ENCODE measurements at regions not wholly inside any gene's neighbourhood (a gene's known extent, or its start where the extent isn't known, plus 50 kb on each side); places are given as distances from the start of the nearest gene placed in this dataset.
A peak's percentile ranks its signal among the peaks of the same experiment; 100 is the strongest.
"Not testable (repeated sequence)": the region's sequence is repeated elsewhere in the genome, so short reads cannot be mapped to it uniquely, and the experiment has no call there.

DNA sequence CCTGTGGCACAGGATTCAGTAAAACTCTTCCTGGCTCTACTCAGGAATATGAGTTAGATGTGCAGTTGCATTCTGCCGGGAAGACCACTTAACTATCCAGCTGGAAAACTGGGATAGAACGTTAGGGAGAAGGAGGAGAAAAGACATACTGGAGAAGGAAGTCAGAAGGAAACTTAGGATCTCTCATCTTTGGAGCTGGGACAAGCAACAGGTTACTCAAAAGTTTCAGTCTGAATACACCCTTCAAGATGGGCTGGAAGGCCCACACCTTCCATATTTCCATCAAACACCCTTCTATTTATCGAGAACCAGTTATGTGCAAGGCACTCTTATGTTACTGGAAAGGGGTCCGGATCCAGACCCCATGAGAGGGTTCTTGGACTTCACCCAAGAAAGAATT, 440.4 kb upstream of the NRP1 start:
- intact Hi-C loops (cut with DNase I; ENCODE audit: low total_unique reads) = no loop called here
- TF ChIP-seq, protein P1, sequence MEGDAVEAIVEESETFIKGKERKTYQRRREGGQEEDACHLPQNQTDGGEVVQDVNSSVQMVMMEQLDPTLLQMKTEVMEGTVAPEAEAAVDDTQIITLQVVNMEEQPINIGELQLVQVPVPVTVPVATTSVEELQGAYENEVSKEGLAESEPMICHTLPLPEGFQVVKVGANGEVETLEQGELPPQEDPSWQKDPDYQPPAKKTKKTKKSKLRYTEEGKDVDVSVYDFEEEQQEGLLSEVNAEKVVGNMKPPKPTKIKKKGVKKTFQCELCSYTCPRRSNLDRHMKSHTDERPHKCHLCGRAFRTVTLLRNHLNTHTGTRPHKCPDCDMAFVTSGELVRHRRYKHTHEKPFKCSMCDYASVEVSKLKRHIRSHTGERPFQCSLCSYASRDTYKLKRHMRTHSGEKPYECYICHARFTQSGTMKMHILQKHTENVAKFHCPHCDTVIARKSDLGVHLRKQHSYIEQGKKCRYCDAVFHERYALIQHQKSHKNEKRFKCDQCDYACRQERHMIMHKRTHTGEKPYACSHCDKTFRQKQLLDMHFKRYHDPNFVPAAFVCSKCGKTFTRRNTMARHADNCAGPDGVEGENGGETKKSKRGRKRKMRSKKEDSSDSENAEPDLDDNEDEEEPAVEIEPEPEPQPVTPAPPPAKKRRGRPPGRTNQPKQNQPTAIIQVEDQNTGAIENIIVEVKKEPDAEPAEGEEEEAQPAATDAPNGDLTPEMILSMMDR (IDR thresholded peaks at IDR 0.05) = no peak
- no peak for TF ChIP-seq POLR2A (IDR thresholded peaks at IDR 0.05)
- DNase-seq = no peak

DNA sequence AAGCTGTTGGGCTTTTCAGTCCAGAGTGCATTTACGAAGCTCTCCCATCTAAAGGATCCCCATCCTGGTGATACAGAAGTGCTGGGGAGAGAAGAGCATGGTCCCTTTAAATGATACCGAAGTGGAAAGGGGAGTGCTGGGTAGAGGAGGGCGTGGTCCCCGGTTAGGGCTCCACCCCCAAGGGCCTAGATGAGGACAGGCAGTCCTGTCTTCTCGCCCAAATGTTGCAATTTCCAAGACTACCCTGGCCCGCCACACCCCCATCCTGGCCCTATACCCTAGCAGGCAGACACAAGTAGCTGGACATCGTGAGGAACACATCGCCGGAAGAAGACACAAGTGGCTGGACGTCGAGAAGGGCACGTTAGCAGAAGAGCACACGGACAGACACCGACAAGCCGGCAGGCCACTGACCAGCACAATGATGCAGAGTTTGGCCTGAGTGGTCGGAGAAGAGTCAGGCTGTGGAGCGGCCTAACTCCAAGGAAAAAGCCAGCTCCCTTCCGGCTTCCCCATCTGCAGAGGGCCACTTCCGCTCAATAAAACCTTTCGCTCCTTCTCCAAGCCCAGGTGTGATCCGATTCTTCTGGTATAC, 439.5 kb upstream of the NRP1 start:
- DNase-seq = peak; percentile 54
- WGBS, 2 donors = 62 to 75% methylated on average over 21 of the region's 21 CpGs
- intact Hi-C loops (cut with DNase I; ENCODE audit: low total_unique reads) = no loop called here
- Histone ChIP-seq H3K4me1 (peaks cover 4% of the 10 kb centered on the region), H3K9me3 (no peaks in the 10 kb centered on the region), H3K4me3 (peak overlapping the region; percentile 26 to 44), H3K27me3 (no peaks in the 10 kb centered on the region), H3K27ac (no peak overlapping the region), H3K36me3 (ENCODE audit: low read depth, missing control alignments) (no peaks in the 10 kb centered on the region)
- TF ChIP-seq, protein P1 (IDR thresholded peaks at IDR 0.05) = no peak
- no peak for TF ChIP-seq POLR2A (IDR thresholded peaks at IDR 0.05)

More for the DNA sequence above, 440.4 kb upstream of the NRP1 start:
- Histone ChIP-seq H3K9me3 (no peaks in the 10 kb centered on the region), H3K4me3 (no peak overlapping the region), H3K27me3 (no peaks in the 10 kb centered on the region), H3K27ac (no peak overlapping the region), H3K4me1 (peaks cover 4% of the 10 kb centered on the region), H3K36me3 (ENCODE audit: low read depth, missing control alignments) (no peaks in the 10 kb centered on the region)
- 74 to 79% methylated on average over 4 of the region's 4 CpGs for WGBS, 2 donors

DNA sequence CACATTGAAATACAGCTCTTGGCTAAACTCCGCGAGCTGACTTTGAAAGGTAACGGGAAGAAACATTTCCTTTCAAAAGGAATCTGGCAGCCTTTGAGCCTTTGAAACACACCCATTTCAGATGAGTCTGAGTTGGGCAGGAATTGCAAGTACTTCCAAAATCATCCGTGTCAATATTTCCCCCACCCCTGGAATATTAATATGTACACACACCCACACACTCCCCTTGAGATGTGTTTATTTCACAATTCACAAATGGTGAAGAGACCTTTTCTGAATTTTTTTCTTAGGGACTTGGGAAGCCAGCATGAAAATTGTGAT, 438.7 kb upstream of the NRP1 start:
- Histone ChIP-seq H3K36me3 (ENCODE audit: low read depth, missing control alignments) (no peaks in the 10 kb centered on the region), H3K27ac (no peak overlapping the region), H3K9me3 (no peaks in the 10 kb centered on the region), H3K27me3 (no peaks in the 10 kb centered on the region), H3K4me1 (peaks cover 4% of the 10 kb centered on the region), H3K4me3 (peak overlapping the region in 1 of 2 donors; percentile 44)
- TF ChIP-seq, protein P1 (IDR thresholded peaks at IDR 0.05) = no peak
- TF ChIP-seq POLR2A (IDR thresholded peaks at IDR 0.05) = no peak
- DNase-seq = no peak
- intact Hi-C loops (cut with DNase I; ENCODE audit: low total_unique reads) = no loop called here
- 43 to 53% methylated on average over 4 of the region's 4 CpGs for WGBS, 2 donors

DNA sequence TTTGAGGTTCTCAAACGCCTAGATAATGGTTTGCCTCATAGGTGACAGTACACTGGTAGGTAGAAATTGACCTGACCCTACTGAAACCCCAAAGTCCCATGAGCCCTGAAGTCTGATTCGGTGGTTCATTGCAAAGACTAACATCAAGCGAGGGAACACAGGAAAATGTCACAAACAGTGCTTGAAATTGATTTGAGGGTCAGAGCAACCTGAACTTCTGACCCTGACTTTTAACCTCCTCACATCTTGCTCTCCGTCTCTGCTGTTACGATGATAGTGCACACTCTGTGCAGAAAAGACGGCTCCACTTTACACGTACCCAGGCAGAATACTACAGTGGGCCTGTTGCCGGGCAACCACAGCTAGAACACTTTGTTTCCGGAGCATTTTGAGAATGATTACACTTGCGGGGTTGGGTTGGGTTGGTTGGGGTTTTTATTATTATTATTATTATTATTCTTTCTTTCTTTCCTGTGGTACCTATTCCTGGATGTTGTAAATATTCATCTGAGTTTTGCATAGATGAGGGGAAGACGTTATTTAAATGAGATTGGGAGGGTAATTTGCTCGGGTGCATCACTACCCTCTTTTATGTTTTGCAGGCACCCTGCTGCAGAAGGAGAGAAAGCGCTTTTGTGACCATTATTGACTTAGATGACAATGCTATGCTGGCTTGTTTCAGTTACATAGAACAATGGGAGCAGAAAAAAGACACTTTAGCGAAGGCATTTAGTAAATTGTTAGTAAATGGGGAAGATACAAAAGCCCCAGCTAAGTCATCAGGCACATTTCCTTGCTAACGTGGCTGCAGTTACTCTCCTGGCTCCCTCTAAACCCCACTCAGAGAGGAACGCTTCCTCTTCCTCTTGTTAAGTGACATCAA, 438.1 kb upstream of the NRP1 start:
- Histone ChIP-seq H3K9me3 (no peaks in the 10 kb centered on the region), H3K4me3 (no peak overlapping the region), H3K27me3 (no peaks in the 10 kb centered on the region), H3K27ac (no peak overlapping the region), H3K4me1 (peaks cover 4% of the 10 kb centered on the region), H3K36me3 (ENCODE audit: low read depth, missing control alignments) (no peaks in the 10 kb centered on the region)
- peak; percentile 53 for DNase-seq
- 26 to 33% methylated on average over 16 of the region's 16 CpGs for WGBS, 2 donors
- TF ChIP-seq POLR2A (IDR thresholded peaks at IDR 0.05) = no peak
- TF ChIP-seq, protein P1 (IDR thresholded peaks at IDR 0.05) = no peak
- intact Hi-C loops (cut with DNase I; ENCODE audit: low total_unique reads) = no loop called here

- H3K9me3 ChIP-seq; H3K36me3 ChIP-seq (ENCODE audit: low read depth, missing control alignments); H3K4me3 ChIP-seq; H3K27me3 ChIP-seq; DNase-seq; H3K4me1 ChIP-seq; H3K27ac ChIP-seq; intact Hi-C loops (cut with DNase I; ENCODE audit: low total_unique reads): not testable (repeated sequence)
- WGBS, 2 donors = 58 to 69% methylated on average over 8 of the region's 8 CpGs
Observed at GRCh38 chr10:33771856-33772255, 437.4 kb upstream of the NRP1 start.
